NCI-H226 (cell line): ENCODE measurements at regions not wholly inside any gene's neighbourhood (a gene's known extent, or its start where the extent isn't known, plus 50 kb on each side); places are given as distances from the start of the nearest gene placed in this dataset.
A peak's percentile ranks its signal among the peaks of the same experiment; 100 is the strongest.

Experiments used
- DNase-seq: peaks from one replicate; pipeline ENCODE4 v3.0.0-alpha.2; 2015

- DNase-seq = no peak
These were observed 98.1 kb upstream of the CCL2 start for GRCh38 chr17:34156741-34157589.

GRCh38 chr17:34161690-34162089, 93.4 kb upstream of the CCL2 start:
- DNase-seq = no peak

GRCh38 chr17:34163123-34163522, 92.0 kb upstream of the CCL2 start:
- DNase-seq = no peak

- no peak for DNase-seq
These were observed 91.4 kb upstream of the CCL2 start for GRCh38 chr17:34163646-34164045.

- no peak for DNase-seq
These were observed 90.2 kb upstream of the CCL2 start for GRCh38 chr17:34164837-34165236.

- DNase-seq = no peak
These were observed 88.7 kb upstream of the CCL2 start for GRCh38 chr17:34166352-34166751.

- no peak for DNase-seq
These were observed 87.7 kb upstream of the CCL2 start for GRCh38 chr17:34167354-34167753.

GRCh38 chr17:34168989-34169388, 86.1 kb upstream of the CCL2 start:
- no peak for DNase-seq

- no peak for DNase-seq
These were observed 85.6 kb upstream of the CCL2 start for GRCh38 chr17:34169496-34169895.

GRCh38 chr17:34171245-34171818, 83.8 kb upstream of the CCL2 start:
- peak; percentile 54 for DNase-seq

GRCh38 chr17:34172390-34172918, 82.6 kb upstream of the CCL2 start:
- DNase-seq = no peak

GRCh38 chr17:34173241-34173640, 81.8 kb upstream of the CCL2 start:
- DNase-seq = no peak

GRCh38 chr17:34174496-34174895, 80.6 kb upstream of the CCL2 start:
- DNase-seq = no peak

- no peak for DNase-seq
These were observed 78.6 kb upstream of the CCL2 start for GRCh38 chr17:34176440-34176839.

GRCh38 chr17:34177642-34178041, 77.4 kb upstream of the CCL2 start:
- peak; percentile 14 for DNase-seq

GRCh38 chr17:34178092-34178491, 77.0 kb upstream of the CCL2 start:
- no peak for DNase-seq

GRCh38 chr17:34182036-34182803, 72.9 kb upstream of the CCL2 start:
- DNase-seq = no peak

- no peak for DNase-seq
These were observed 59.1 kb upstream of the CCL2 start for GRCh38 chr17:34195987-34196386.

GRCh38 chr17:34198519-34198918, 56.6 kb upstream of the CCL2 start:
- no peak for DNase-seq

- no peak for DNase-seq
These were observed 55.6 kb upstream of the CCL2 start for GRCh38 chr17:34199454-34199853.

- peak; percentile 42 for DNase-seq
These were observed 55.1 kb upstream of the CCL2 start for GRCh38 chr17:34199932-34200534.

- no peak for DNase-seq
These were observed 53.9 kb upstream of the CCL2 start for GRCh38 chr17:34201225-34201624.

- no peak for DNase-seq
These were observed 53.3 kb upstream of the CCL2 start for GRCh38 chr17:34201767-34202166.
